Gastrocnemius medialis (tissue), 4 donors: ENCODE measurements at regions not wholly inside any gene's neighbourhood (a gene's known extent, or its start where the extent isn't known, plus 50 kb on each side); places are given as distances from the start of the nearest gene placed in this dataset.

ENCODE experiments used
- POLR2A ChIP-seq, 2 donors: fragments of 450-650 bp; IDR thresholded peaks; one replicate each; pipeline ENCODE4 v1.6.1; 2017; ENCODE audit warnings: antibody characterized with exemption in 2 of 2, mild to moderate bottlenecking in 2 of 2, moderate library complexity in 2 of 2
- TF ChIP-seq, protein P1 (sequence below), 5 experiments: fragments of 450-650 bp in 3 of 5; fragments of 200-600 bp in 2 of 5; sonication (generic) in 2 of 5; IDR thresholded peaks in 4 of 5; conservative IDR thresholded peaks in 1 of 5; 1 replicate in 4 of 5; 2 replicates in 1 of 5; pipeline ENCODE4 v1.5.1; 2016 to 2019; ENCODE audit warnings: antibody characterized with exemption in 5 of 5, mild to moderate bottlenecking in 3 of 5, moderate library complexity in 3 of 5

DNA sequence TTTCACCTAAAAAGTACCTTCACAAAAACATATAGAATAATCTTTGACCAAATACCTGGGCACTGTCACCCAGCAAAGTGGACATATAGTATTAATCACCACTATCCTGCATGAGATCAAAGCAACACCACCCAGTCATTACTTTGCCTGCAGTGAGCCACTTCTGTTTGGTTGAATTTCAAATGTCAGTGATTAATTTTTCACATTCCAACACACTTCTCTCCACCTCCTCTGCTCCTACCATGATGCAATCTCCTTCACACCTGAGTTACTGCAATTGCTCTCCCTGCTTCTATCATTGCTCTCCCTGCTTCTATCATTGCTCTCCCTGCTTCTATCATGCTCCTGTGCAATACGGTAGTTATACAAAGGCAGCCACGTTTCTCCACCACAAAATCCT is 106.1 kb upstream of the NETO1 start:
- TF ChIP-seq, protein P1, sequence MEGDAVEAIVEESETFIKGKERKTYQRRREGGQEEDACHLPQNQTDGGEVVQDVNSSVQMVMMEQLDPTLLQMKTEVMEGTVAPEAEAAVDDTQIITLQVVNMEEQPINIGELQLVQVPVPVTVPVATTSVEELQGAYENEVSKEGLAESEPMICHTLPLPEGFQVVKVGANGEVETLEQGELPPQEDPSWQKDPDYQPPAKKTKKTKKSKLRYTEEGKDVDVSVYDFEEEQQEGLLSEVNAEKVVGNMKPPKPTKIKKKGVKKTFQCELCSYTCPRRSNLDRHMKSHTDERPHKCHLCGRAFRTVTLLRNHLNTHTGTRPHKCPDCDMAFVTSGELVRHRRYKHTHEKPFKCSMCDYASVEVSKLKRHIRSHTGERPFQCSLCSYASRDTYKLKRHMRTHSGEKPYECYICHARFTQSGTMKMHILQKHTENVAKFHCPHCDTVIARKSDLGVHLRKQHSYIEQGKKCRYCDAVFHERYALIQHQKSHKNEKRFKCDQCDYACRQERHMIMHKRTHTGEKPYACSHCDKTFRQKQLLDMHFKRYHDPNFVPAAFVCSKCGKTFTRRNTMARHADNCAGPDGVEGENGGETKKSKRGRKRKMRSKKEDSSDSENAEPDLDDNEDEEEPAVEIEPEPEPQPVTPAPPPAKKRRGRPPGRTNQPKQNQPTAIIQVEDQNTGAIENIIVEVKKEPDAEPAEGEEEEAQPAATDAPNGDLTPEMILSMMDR (IDR thresholded peaks at IDR 0.05 in 4 of 5, conservative IDR thresholded peaks at IDR 0.05 in 1 of 5) = no peak
- no peak for TF ChIP-seq POLR2A (IDR thresholded peaks at IDR 0.05)
